Skeletal muscle tissue (tissue), 3 donors: ENCODE measurements at regions not wholly inside any gene's neighbourhood (a gene's known extent, or its start where the extent isn't known, plus 50 kb on each side); places are given as distances from the start of the nearest gene placed in this dataset.

Experiments
- H3K27ac ChIP-seq: one replicate; pipeline ENCODE4 v1.7.0; 2013; ENCODE audit warnings: mild to moderate bottlenecking, low read depth, low read length, inconsistent platforms
- H3K27me3 ChIP-seq, 3 donors: one replicate each; pipeline ENCODE4 v1.7.0; 2013; ENCODE audit warnings: low read length in 3 of 3; ENCODE audit not compliant: control insufficient read depth in 3 of 3, insufficient read depth in 3 of 3
- H3K36me3 ChIP-seq, 3 donors: one replicate each; pipeline ENCODE4 v1.7.0; 2013; ENCODE audit warnings: low read length in 3 of 3; ENCODE audit not compliant: control insufficient read depth in 3 of 3, insufficient read depth in 3 of 3
- H3K4me1 ChIP-seq, 3 donors: one replicate each; pipeline ENCODE4 v1.7.0; 2013; ENCODE audit warnings: low read length in 3 of 3, mild to moderate bottlenecking in 3 of 3; ENCODE audit not compliant: control insufficient read depth in 3 of 3, insufficient read depth in 3 of 3
- H3K4me3 ChIP-seq, 3 donors: one replicate each; pipeline ENCODE4 v1.7.0; 2013; ENCODE audit warnings: low read length in 3 of 3
- H3K9ac ChIP-seq, 3 donors: one replicate each; pipeline ENCODE4 v1.7.0; 2013; ENCODE audit warnings: low read length in 3 of 3, mild to moderate bottlenecking in 3 of 3, moderate library complexity in 2 of 3, low read depth in 1 of 3
- H3K9me3 ChIP-seq, 3 donors: one replicate each; pipeline ENCODE4 v1.7.0; 2013; ENCODE audit warnings: low read length in 3 of 3; ENCODE audit not compliant: control insufficient read depth in 3 of 3
- donor health status: Osteomylitis.

- Histone ChIP-seq H3K4me3 (no peak overlapping the region), H3K36me3 (no peaks in the 10 kb centered on the region), H3K27ac (no peak overlapping the region), H3K4me1 (no peaks in the 10 kb centered on the region), H3K9ac (no peak overlapping the region), H3K9me3 (peaks cover 0 to 3% (median 0%) of the 10 kb centered on the region in 3 donors), H3K27me3 (peaks cover 12 to 35% (median 25%) of the 10 kb centered on the region in 3 donors)
Observed at GRCh38 chr6:33967966-33968724, 164.3 kb upstream of the MLN start.

- Histone ChIP-seq H3K27ac (no peak overlapping the region), H3K36me3 (no peaks in the 10 kb centered on the region), H3K9me3 (peaks cover 0 to 3% (median 0%) of the 10 kb centered on the region in 3 donors), H3K4me1 (no peaks in the 10 kb centered on the region), H3K9ac (no peak overlapping the region), H3K27me3 (peaks cover 12 to 30% (median 28%) of the 10 kb centered on the region in 3 donors), H3K4me3 (no peak overlapping the region)
Observed at GRCh38 chr6:33967265-33967767, 163.5 kb upstream of the MLN start.

GRCh38 chr6:33966536-33966935 is 162.7 kb upstream of the MLN start:
- no peak overlapping the region for H3K9ac ChIP-seq
- H3K36me3 ChIP-seq = no peaks in the 10 kb centered on the region
- H3K27ac ChIP-seq = no peak overlapping the region
- no peak overlapping the region for H3K4me3 ChIP-seq
- peaks cover 0 to 2% (median 0%) of the 10 kb centered on the region in 3 donors for H3K9me3 ChIP-seq
- H3K27me3 ChIP-seq = peaks cover 12 to 34% (median 33%) of the 10 kb centered on the region in 3 donors
- H3K4me1 ChIP-seq = no peaks in the 10 kb centered on the region

GRCh38 chr6:33965766-33966165 is 162.0 kb upstream of the MLN start:
- H3K27me3 ChIP-seq = peaks cover 12 to 37% (median 31%) of the 10 kb centered on the region in 3 donors

GRCh38 chr6:33964387-33964786 is 160.6 kb upstream of the MLN start:
- Histone ChIP-seq H3K9me3 (no peaks in the 10 kb centered on the region), H3K4me3 (no peak overlapping the region), H3K36me3 (no peaks in the 10 kb centered on the region), H3K27ac (no peak overlapping the region), H3K27me3 (peaks cover 12 to 44% (median 35%) of the 10 kb centered on the region in 3 donors), H3K9ac (no peak overlapping the region), H3K4me1 (no peaks in the 10 kb centered on the region)

More at GRCh38 chr6:33965766-33966165, 162.0 kb upstream of the MLN start:
- Histone ChIP-seq H3K4me3 (no peak overlapping the region), H3K27ac (no peak overlapping the region), H3K36me3 (no peaks in the 10 kb centered on the region), H3K9me3 (no peaks in the 10 kb centered on the region), H3K9ac (no peak overlapping the region), H3K4me1 (no peaks in the 10 kb centered on the region)

GRCh38 chr6:33963136-33963750 is 159.4 kb upstream of the MLN start:
- Histone ChIP-seq H3K36me3 (no peaks in the 10 kb centered on the region), H3K27ac (no peak overlapping the region), H3K27me3 (peaks cover 12 to 56% (median 46%) of the 10 kb centered on the region in 3 donors)

GRCh38 chr6:33962246-33963027 is 158.6 kb upstream of the MLN start:
- no peaks in the 10 kb centered on the region for H3K36me3 ChIP-seq
- H3K27me3 ChIP-seq = peaks cover 6 to 50% (median 40%) of the 10 kb centered on the region in 3 donors
- H3K9ac ChIP-seq = no peak overlapping the region
- H3K27ac ChIP-seq = no peak overlapping the region
- H3K4me1 ChIP-seq = no peaks in the 10 kb centered on the region
- no peak overlapping the region for H3K4me3 ChIP-seq
- no peaks in the 10 kb centered on the region for H3K9me3 ChIP-seq

More at GRCh38 chr6:33963136-33963750, 159.4 kb upstream of the MLN start:
- no peaks in the 10 kb centered on the region for H3K4me1 ChIP-seq
- H3K9me3 ChIP-seq = no peaks in the 10 kb centered on the region
- no peak overlapping the region for H3K4me3 ChIP-seq
- H3K9ac ChIP-seq = no peak overlapping the region

- H3K27ac ChIP-seq = no peak overlapping the region
- H3K36me3 ChIP-seq = no peaks in the 10 kb centered on the region
- H3K4me1 ChIP-seq = no peaks in the 10 kb centered on the region
- peaks cover 4 to 49% (median 36%) of the 10 kb centered on the region in 3 donors for H3K27me3 ChIP-seq
- H3K9me3 ChIP-seq = no peaks in the 10 kb centered on the region
- H3K9ac ChIP-seq = no peak overlapping the region
- no peak overlapping the region for H3K4me3 ChIP-seq
Observed at GRCh38 chr6:33961691-33962090, 157.9 kb upstream of the MLN start.

GRCh38 chr6:33960345-33961313 is 156.8 kb upstream of the MLN start:
- no peaks in the 10 kb centered on the region for H3K9me3 ChIP-seq
- no peak overlapping the region for H3K27ac ChIP-seq
- H3K4me3 ChIP-seq = no peak overlapping the region
- H3K27me3 ChIP-seq = peaks cover 4 to 45% (median 36%) of the 10 kb centered on the region in 3 donors
- no peaks in the 10 kb centered on the region for H3K4me1 ChIP-seq
- H3K36me3 ChIP-seq = no peaks in the 10 kb centered on the region
- H3K9ac ChIP-seq = no peak overlapping the region
